AG04449 (cell line): ENCODE measurements at regions not wholly inside any gene's neighbourhood (a gene's known extent, or its start where the extent isn't known, plus 50 kb on each side); places are given as distances from the start of the nearest gene placed in this dataset.

ENCODE experiments used
- CTCF ChIA-PET: fragments of 350-600 bp; formaldehyde crosslinking; extraction: SDS; loops from one replicate; lab custom pipeline; 2021; ENCODE audit warnings: antibody characterized with exemption; lab: Yijun Ruan, JAX
- POLR2A ChIA-PET: fragments of 400-600, 350-600 bp; formaldehyde crosslinking; extraction: SDS; loops from one replicate; lab custom pipeline; 2020; ENCODE audit warnings: antibody characterized with exemption, inconsistent platforms; lab: Yijun Ruan, JAX
- DNase-seq: peaks from one replicate; pipeline ENCODE4 v3.0.0-alpha.2; 2010; ENCODE audit warnings: low read depth, low spot score
- H3K4me3 ChIP-seq: 2 replicates; pipeline ENCODE4 v1.5.1; 2011; ENCODE audit warnings: low read depth, mild to moderate bottlenecking, control low read depth, low read length
- CTCF ChIP-seq: IDR thresholded peaks from one replicate; pipeline ENCODE4 v1.5.1; 2011; ENCODE audit warnings: mild to moderate bottlenecking, moderate library complexity, low read length, control low read depth, inconsistent platforms; ENCODE audit not compliant: insufficient read depth; ENCODE audit errors: missing control alignments

DNA sequence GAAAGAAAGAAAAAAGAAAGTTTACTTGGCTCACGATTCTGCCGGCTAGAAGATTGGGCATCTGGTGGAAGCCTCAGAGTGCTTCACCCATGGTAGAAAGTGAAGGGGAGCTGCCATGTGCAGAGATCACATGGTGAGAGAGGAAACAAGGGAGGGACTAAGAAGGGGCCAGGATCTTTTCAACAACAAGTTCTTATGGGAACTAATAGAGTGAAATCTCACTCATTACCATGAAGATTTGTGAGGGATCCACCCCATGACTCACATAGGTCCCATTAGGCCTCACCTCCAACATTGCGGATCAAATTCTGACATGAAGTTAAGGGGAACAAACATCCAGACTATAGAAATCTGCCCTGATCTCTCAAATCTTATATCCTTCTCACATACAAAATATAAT lies 61.3 kb upstream of the UGT8 start:
- no peak overlapping the region for H3K4me3 ChIP-seq
- DNase-seq = no peak
- ChIA-PET CTCF (no interaction called here), POLR2A (no interaction called here)
- no peak for TF ChIP-seq CTCF

GRCh38 chr4:114538012-114538617 lies 60.5 kb upstream of the UGT8 start:
- ChIA-PET CTCF (no interaction called here), POLR2A (no interaction called here)
- TF ChIP-seq CTCF = no peak
- no peak for DNase-seq
- no peak overlapping the region for H3K4me3 ChIP-seq

GRCh38 chr4:114539985-114540384 lies 58.6 kb upstream of the UGT8 start:
- POLR2A ChIA-PET = no interaction called here
- CTCF ChIA-PET = no interaction called here
- H3K4me3 ChIP-seq = no peak overlapping the region
- no peak for DNase-seq
- TF ChIP-seq CTCF = no peak

DNA sequence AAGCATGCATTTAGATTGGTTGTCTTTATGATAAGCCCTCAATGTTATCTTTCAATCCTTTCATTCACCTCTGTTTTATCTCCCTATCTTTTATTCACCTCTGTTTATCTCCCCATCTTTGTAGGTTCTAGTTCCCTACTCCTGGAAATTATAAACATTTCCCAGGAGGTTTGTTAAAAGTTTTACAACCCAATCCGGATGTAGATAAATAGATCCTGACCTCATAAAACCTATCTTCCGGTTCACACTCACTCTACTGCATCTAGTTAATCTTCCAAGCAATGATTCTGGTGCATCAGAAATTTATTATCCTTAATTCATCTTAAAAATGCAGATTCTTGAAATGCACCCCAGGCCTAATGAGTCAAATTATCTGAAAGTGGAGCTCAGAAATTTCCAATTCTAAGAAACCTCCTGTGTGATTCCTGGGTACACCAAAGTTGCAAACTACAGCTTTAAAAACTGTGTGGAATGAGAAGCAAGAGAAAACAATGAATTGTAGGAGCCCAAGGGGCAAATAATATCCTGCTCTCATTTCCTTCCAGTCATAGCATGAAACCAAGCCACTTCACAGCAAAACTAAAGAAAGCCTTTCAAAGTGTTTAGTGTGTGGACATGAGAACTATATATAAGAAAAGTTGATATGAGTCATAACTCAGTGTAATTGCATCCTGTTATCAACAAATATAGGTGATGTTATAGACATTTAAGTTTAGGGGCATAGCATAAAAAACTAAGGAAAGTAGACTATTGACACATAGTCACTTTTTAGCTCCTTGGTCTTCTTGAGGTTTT lies 51.1 kb upstream of the UGT8 start:
- no peak overlapping the region for H3K4me3 ChIP-seq
- CTCF ChIA-PET = no interaction called here
- no peak for TF ChIP-seq CTCF
- no peak for DNase-seq
- POLR2A ChIA-PET = no interaction called here
